GM21381 (cell line): ENCODE measurements at regions not wholly inside any gene's neighbourhood (a gene's known extent, or its start where the extent isn't known, plus 50 kb on each side); places are given as distances from the start of the nearest gene placed in this dataset.
"Not testable (repeated sequence)": the region's sequence is repeated elsewhere in the genome, so short reads cannot be mapped to it uniquely, and the experiment has no call there.

Source experiments
- ATAC-seq: cut with Tn5 transposase; IDR thresholded peaks from one replicate; pipeline ENCODE4 v1.9.1; 2021; ENCODE audit warnings: mild to moderate bottlenecking, moderate library complexity; ENCODE audit not compliant: unreplicated experiment

- ATAC-seq, result no peak
These were observed 335.0 kb downstream of the CCER1 start for GRCh38 chr12:90619943-90620342.

- ATAC-seq, result no peak
These were observed 336.4 kb downstream of the CCER1 start for GRCh38 chr12:90618586-90618985.

GRCh38 chr12:90611891-90612290 lies 343.1 kb downstream of the CCER1 start:
- ATAC-seq, result no peak

DNA sequence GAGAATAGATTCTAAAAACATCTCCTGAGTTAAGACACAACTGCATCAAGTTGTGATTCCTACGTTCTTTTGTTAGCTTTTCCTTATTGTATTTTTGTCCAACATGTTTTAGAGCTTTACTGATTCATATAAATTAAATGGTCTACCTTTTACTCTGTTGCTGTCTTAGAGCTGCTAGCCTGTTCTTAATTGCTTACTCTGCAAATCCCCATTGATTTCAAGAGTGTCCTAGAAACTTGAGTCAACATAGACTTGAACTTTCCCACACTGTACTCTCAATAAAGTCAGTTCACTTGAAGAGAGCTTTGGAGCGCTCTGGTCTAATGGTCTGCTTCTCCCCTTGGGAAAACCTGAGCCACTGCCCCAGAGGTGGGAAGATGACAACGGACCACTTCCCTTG lies 343.9 kb downstream of the CCER1 start:
- no peak for ATAC-seq

DNA sequence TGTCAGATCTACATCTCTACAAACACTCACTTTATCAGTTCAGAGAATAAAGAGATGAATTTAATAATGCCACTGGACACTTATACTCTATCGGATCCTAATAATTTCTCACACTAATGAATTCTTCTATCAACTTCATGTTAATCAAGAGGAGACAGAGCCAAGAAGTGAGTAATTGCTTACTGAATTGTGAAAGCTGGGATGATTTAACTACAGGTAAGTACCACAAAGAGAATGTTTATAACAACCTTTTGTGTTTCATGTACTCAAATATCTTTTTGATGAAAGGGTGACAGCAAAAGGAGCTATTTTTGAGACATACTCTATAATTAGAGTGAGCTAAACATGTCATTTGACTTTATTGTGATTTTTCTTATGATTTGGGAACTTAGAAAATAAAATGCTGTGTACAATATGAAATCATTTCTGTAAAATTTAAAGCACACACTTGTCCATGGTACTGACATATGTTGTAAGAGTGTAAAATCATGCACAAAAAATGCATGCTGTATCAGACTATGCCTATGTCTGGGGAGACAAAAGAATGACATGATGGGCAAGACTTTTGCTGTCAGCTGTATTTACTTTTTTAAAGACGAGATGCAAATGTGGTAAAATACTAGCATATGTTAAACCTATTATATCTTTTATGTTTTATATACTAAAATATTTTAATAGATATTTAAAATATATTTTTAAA lies 361.2 kb downstream of the CCER1 start:
- no peak for ATAC-seq

DNA sequence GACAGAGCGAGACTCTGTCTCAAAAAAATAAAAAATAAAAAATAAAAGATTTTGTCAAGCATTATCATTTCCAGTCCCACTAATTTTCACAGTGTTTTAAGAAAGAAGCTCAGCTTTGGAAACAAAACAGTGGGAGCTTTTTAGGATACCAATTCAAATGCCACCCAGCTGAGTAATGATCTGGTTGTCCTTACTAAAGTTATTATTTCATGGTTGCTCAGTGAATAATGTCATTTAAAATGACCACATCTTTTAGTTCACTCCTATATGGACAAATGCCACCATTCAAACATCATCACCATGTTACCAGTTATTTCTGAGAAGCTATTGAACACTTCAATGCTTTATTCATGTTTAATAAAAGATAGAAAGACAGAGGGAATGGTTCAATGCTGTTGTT lies 365.0 kb downstream of the CCER1 start:
- ATAC-seq, result no peak

DNA sequence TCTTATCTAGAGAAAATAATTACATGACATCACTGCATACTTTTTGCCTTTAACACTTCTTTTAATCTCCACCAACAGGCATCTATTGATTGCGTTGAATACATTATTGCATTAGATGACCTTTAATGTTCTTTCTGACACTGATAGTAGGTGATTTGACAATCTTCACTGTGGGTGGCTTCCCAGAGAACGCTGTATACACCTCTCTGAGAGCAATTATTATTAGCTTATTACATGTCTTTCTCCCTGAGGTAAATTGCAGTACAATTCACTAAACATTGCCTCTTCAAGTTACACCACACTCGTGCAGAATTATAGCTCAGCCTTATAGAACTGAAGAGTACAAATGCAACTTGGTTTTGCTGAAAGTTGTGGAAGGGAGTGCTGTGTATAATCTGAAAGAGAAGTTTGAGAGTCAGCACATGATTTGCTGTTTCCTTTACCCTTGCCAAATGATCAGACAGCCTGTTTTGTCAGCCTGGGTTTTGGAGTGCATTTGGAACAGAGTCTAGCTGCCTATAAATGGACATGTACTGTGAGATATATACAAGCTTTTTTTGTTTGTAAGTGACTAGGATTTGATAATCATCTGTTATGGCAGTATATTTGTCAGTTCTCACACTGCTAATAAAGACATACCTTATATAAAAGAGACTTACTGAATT lies 369.2 kb downstream of the CCER1 start:
- no peak for ATAC-seq

GRCh38 chr12:90576707-90577106 lies 378.3 kb downstream of the CCER1 start:
- ATAC-seq, result no peak

DNA sequence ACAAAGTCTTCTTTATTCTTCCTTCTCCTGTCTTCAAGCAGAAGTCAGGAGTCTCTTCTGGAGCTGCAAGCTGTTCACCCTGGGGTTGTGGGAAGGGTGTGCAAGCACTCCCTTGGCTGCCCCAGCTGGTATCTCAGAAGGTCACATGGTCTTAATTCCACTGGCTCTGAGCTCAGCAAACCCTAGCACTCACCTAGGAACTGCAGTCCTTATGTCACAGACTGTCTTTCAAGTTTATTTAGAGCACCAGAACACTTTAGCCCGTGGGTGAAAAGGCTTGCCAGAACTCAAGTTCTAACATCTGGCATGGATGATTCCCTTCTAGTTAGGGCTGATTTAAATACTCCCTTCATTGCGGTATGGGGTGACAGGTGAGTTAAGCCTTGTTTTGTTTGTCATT lies 379.0 kb downstream of the CCER1 start:
- no peak for ATAC-seq

- ATAC-seq, result no peak
These were observed 380.3 kb downstream of the CCER1 start for GRCh38 chr12:90574676-90575075.

DNA sequence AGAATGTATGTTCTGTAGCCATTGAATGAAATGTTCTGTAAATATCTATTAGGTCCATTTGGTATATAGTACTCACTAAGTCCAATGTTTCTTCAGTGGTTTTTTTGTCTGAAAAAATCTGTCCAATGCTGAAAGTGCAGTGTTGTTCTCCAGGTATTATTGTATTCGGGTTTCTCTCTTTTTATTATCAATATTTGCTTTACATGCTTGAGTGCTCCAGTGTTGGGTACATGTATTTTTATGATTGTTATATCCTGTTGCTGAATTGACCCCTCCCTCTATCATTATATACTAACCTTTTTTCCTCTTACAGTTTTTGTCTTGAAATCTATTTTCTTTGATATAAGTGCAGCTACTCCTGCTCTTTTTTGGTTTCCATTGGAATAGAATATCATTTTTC lies 382.2 kb downstream of the CCER1 start:
- no peak for ATAC-seq

DNA sequence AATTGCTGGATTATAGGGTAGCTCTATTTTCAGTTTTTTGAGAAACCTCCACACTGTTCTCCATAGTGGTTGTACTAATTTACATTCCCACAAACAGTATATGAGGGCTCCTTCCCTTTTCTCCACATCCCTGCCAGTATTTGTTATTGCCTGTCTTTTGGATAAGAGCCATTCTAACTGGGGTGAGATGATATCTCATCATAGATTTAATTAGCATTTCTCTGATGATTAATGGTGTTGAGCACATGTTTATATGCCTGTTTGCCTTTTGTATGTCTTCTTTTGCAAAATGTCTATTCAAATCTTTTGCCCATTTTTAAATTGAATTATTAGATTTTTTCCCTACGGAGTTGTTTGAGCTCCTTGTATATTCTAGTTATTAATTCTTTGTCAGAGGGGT lies 385.3 kb downstream of the CCER1 start:
- ATAC-seq, result no peak

- no peak for ATAC-seq
These were observed 392.3 kb downstream of the CCER1 start for GRCh38 chr12:90562671-90563070.

GRCh38 chr12:90548595-90548994 lies 406.4 kb downstream of the CCER1 start:
- ATAC-seq, result no peak

DNA sequence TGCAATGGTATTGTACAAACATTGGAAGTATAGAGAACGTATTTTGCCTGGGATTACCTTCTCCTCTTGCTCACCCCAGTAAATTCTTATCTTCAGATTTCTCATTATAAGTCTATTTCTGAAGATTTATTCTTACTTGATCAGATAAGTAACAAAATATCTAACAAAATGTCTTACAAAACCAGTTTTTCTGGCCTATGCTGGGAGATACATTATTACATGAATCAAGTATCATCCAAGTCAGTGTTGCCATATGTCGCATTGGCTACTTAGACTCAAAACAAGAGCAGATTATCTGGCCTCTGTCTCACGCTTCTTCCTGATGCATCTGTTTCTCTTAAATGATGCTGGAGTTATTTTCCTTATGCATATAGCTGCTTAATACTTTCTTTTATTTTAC lies 408.5 kb downstream of the CCER1 start:
- no peak for ATAC-seq

GRCh38 chr12:90543841-90544240 lies 411.1 kb downstream of the CCER1 start:
- no peak for ATAC-seq

DNA sequence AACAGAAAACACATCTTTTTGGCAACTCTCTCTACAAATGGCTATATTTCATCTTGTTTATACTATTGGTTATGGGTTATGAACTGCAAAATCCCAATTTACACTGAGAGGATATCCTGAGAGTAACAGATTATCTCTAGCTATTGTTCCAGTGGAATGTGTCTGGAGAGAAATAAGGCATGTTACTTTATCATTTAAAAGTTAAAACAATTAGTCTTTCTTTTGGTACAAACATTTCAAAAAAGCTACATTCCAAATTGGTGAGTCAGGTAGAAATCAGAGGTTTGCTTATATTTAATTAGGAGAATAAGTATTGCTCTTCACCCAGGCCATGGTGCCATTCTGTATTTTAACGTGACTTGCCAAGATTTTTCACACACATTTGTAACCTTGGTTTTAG lies 411.6 kb downstream of the CCER1 start:
- ATAC-seq, result no peak

DNA sequence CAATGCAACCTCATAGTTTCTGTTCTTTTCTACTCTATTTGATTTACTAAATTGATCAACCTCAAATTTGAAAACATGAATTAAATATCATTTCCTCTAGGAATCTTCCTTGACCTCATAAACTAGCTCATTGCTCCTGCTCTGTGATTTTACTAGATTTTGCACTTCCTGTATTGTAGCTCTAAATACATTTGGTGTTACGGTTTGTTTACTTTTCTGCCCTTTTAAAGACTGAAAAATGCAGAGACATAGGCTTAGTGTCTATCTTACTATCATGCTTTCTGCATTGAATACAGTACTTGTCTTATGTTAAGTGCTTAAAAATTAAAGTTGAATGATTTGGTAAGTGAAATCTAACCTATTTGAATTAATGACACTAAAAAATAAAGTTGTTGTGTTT lies 412.1 kb downstream of the CCER1 start:
- ATAC-seq, result not testable (repeated sequence)

DNA sequence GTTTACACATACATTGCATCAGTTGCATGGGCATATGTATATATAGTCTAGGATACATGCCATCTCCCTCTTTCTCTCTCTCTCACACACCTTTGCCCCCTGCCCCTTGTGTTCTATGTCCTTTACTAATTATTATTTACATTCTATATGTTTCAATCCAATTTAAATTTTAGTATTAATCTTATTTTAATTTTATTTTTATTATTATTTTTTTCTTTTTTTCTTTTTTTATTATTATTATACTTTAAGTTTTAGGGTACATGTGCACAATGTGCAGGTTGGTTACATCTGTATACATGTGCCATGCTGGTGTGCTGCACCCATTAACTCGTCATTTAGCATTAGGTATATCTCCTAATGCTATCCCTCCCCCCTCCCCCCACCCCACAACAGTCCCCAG lies 421.1 kb downstream of the CCER1 start:
- ATAC-seq, result not testable (repeated sequence)

- no peak for ATAC-seq
These were observed 434.8 kb downstream of the CCER1 start for GRCh38 chr12:90520002-90520734.

DNA sequence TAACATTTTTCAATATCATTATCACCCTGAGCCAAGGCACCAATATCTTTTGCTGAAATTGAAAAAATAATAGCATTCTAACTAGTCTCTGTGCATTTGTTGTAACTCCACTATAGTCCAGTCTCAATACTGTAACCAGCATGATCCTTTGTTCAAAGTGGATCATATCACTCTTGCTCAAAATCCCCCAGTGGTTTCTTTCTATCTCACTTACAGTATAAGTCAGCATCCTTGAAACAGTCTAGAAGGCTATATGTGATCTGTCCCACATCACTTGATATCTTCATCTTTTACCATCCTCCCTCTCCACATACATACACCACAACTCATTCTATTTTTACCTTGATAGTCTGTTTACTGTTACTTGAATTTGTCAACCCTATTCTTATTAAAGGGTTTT lies 435.7 kb downstream of the CCER1 start:
- ATAC-seq, result no peak
